ENCODE measurements at regions not wholly inside any gene's neighbourhood (a gene's known extent, or its start where the extent isn't known, plus 50 kb on each side); places are given as distances from the start of the nearest gene placed in this dataset.

- no peak for TF ChIP-seq CTCF (IDR thresholded peaks at IDR 0.05; ENCODE audit: poor library complexity, severe bottlenecking)
- TF ChIP-seq POLR2AphosphoS5 (IDR thresholded peaks at IDR 0.05): no peak
- TF ChIP-seq RAD21 (conservative IDR thresholded peaks at IDR 0.05): no peak
- TF ChIP-seq REST (IDR thresholded peaks at IDR 0.05; ENCODE audit: borderline replicate concordance): no peak
- no peak for TF ChIP-seq SMC3 (conservative IDR thresholded peaks at IDR 0.05; ENCODE audit: poor library complexity)
- no peak for TF ChIP-seq TAF1 (IDR thresholded peaks at IDR 0.05; ENCODE audit: low read depth)
- no peak for TF ChIP-seq EP300 (conservative IDR thresholded peaks at IDR 0.05; ENCODE audit: poor library complexity, severe bottlenecking)
- no peak for TF ChIP-seq MXI1 (conservative IDR thresholded peaks at IDR 0.05; ENCODE audit: poor library complexity, severe bottlenecking)
Observed at GRCh38 chr6:4309540-4309939, 174.2 kb upstream of the ECI2 start.
